ENCODE measurements at regions not wholly inside any gene's neighbourhood (a gene's known extent, or its start where the extent isn't known, plus 50 kb on each side); places are given as distances from the start of the nearest gene placed in this dataset.

GRCh38 chr4:113823291-113823659, 61.7 kb upstream of the CAMK2D start:
- H3K9me1 ChIP-seq (ENCODE audit: control insufficient read depth, insufficient read depth, low read length), result no peaks in the 10 kb centered on the region
- intact Hi-C loops (cut with micrococcal nuclease), result no loop called here
- DNase-seq (ENCODE audit: extremely low read depth in 1 of 4, low spot score in 3 of 4) (no peak), ATAC-seq (no peak), FAIRE-seq (no peak)
- no peaks in the 10 kb centered on the region for H4K20me1 ChIP-seq (replicated peaks; ENCODE audit: control insufficient read depth, insufficient read depth, low read length)
- H2AFZ ChIP-seq (ENCODE audit: low read depth, low read length), result no peak overlapping the region
- 0% methylated on average over 2 of the region's 2 CpGs for WGBS (ENCODE audit: insufficient coverage, low coverage, missing lambda C conversion rate)
- H3K36me3 ChIP-seq (ENCODE audit: control insufficient read depth, insufficient read depth, low read length), result no peaks in the 10 kb centered on the region
- H3K4me1 ChIP-seq (replicated peaks in 1 of 2; ENCODE audit: control insufficient read depth in 2 of 2, insufficient read depth in 2 of 2, low read length in 2 of 2), result no peaks in the 10 kb centered on the region
- no peaks in the 10 kb centered on the region for H3K27me3 ChIP-seq (ENCODE audit: control insufficient read depth in 2 of 2, insufficient read depth in 2 of 2, low read length in 2 of 2)
- H3K79me2 ChIP-seq (ENCODE audit: control insufficient read depth, insufficient read depth, low read length), result no peaks in the 10 kb centered on the region
- H3K27ac ChIP-seq (ENCODE audit: extremely low read depth, low read depth, low read length), result no peak overlapping the region
- in situ Hi-C loops (cut with MboI), result no loop called here
- no peaks in the 10 kb centered on the region for H3K9me3 ChIP-seq (replicated peaks; ENCODE audit: control insufficient read depth, insufficient read depth, low read depth, low read length)
- no peak overlapping the region for H3K4me2 ChIP-seq (ENCODE audit: insufficient read depth, low read length)
- H3K9ac ChIP-seq (ENCODE audit: insufficient read depth in 1 of 2, low read depth in 2 of 2, low read length in 2 of 2), result no peak overlapping the region
- POLR2A ChIA-PET, result no interaction called here
- CTCF ChIA-PET (ENCODE audit: low intra/inter-chr PET ratio), result no interaction called here
- no peak overlapping the region for H3K4me3 ChIP-seq
- BruUV-seq (replicated peaks), result no TSS peak
- TF ChIP-seq ZNF347 (CRISPR knock-in tag; IDR thresholded peaks at IDR 0.05; ENCODE audit: low read depth) (no peak), E4F1 (CRISPR knock-in tag; IDR thresholded peaks at IDR 0.05; ENCODE audit: borderline replicate concordance) (no peak), MTA3 (IDR thresholded peaks at IDR 0.05; ENCODE audit: borderline replicate concordance) (no peak), ZNF668 (CRISPR knock-in tag; IDR thresholded peaks at IDR 0.05) (no peak), MAX (CRISPR knock-in tag; IDR thresholded peaks at IDR 0.05) (no peak), USF1 (CRISPR knock-in tag; IDR thresholded peaks at IDR 0.05) (no peak), CBX3 (IDR thresholded peaks at IDR 0.05; ENCODE audit: borderline replicate concordance in 1 of 2, low read length in 2 of 2) (no peak), DMBX1 (CRISPR knock-in tag; IDR thresholded peaks at IDR 0.05; ENCODE audit: borderline replicate concordance) (no peak), HMG20B (CRISPR knock-in tag; IDR thresholded peaks at IDR 0.05) (no peak), GTF3C2 (IDR thresholded peaks at IDR 0.05; ENCODE audit: borderline replicate concordance, extremely low read depth, insufficient read length) (no peak), SLC30A9 (CRISPR knock-in tag; IDR thresholded peaks at IDR 0.05) (no peak), JUND (IDR thresholded peaks at IDR 0.05; ENCODE audit: borderline replicate concordance, low read depth, low read length) (no peak), JUND (tag; IDR thresholded peaks at IDR 0.05; ENCODE audit: borderline replicate concordance, low read depth, low read length) (no peak), POLR3G (IDR thresholded peaks at IDR 0.05; ENCODE audit: extremely low read depth, insufficient read length, insufficient replicate concordance) (no peak), ZNF778 (CRISPR knock-in tag; IDR thresholded peaks at IDR 0.05) (no peak), ZNF316 (IDR thresholded peaks at IDR 0.05) (no peak), EHMT2 (IDR thresholded peaks at IDR 0.05) (no peak)

Measured in K562 (cell line).